ENCODE measurements at regions not wholly inside any gene's neighbourhood (a gene's known extent, or its start where the extent isn't known, plus 50 kb on each side); places are given as distances from the start of the nearest gene placed in this dataset.
A peak's percentile ranks its signal among the peaks of the same experiment; 100 is the strongest.

DNA sequence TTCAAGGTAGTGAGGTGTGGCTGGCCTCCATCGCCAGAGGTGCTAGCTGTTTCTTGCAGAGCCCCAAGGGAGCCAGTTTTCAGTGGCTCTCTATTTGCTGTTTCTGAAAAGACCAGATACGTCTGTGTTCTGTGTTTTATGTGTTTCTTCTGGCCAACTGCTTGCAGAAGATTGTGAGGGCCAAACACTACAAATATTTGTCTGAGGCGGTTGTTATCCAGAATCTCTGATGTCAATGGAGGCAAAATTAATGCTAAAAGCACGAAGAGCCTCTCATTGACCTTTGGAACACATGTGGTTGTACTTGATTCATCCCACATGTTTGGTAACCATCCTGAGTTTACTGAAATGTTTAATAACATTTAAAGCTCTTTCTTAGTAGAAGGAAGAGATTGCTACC is 113.9 kb downstream of the CT47B1 start:
- H2AFZ ChIP-seq (ENCODE audit: low read length) = no peak overlapping the region
- no peaks in the 10 kb centered on the region for H3K27me3 ChIP-seq (ENCODE audit: control insufficient read depth, insufficient read depth, low read length)
- TF ChIP-seq, protein P1, sequence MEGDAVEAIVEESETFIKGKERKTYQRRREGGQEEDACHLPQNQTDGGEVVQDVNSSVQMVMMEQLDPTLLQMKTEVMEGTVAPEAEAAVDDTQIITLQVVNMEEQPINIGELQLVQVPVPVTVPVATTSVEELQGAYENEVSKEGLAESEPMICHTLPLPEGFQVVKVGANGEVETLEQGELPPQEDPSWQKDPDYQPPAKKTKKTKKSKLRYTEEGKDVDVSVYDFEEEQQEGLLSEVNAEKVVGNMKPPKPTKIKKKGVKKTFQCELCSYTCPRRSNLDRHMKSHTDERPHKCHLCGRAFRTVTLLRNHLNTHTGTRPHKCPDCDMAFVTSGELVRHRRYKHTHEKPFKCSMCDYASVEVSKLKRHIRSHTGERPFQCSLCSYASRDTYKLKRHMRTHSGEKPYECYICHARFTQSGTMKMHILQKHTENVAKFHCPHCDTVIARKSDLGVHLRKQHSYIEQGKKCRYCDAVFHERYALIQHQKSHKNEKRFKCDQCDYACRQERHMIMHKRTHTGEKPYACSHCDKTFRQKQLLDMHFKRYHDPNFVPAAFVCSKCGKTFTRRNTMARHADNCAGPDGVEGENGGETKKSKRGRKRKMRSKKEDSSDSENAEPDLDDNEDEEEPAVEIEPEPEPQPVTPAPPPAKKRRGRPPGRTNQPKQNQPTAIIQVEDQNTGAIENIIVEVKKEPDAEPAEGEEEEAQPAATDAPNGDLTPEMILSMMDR (conservative IDR thresholded peaks at IDR 0.05 in 1 of 2, IDR thresholded peaks at IDR 0.05 in 1 of 2; ENCODE audit: low read depth in 1 of 2, low read length in 2 of 2) = no peak
- TF ChIP-seq EZH2 (IDR thresholded peaks at IDR 0.05; ENCODE audit: low read length, missing control alignments) = no peak
- peak overlapping the region; percentile 20 for H3K27ac ChIP-seq (ENCODE audit: insufficient read depth, low read length)
- no peaks in the 10 kb centered on the region for H3K9me3 ChIP-seq (ENCODE audit: control insufficient read depth, insufficient read depth, low read depth, low read length)
- H3K36me3 ChIP-seq (ENCODE audit: control insufficient read depth, insufficient read depth, low read length) = no peaks in the 10 kb centered on the region
- peak; percentile 24 to 73 for DNase-seq (ENCODE audit: low read depth in 2 of 2)
- H3K79me2 ChIP-seq (ENCODE audit: control insufficient read depth, insufficient read depth, low read length) = no peaks in the 10 kb centered on the region
- H3K9ac ChIP-seq (ENCODE audit: insufficient read depth, low read length) = no peak overlapping the region
- no peak overlapping the region for H3K4me3 ChIP-seq (replicated peaks in 1 of 4; ENCODE audit: control extremely low read depth in 1 of 4, insufficient read depth in 1 of 4, low read depth in 3 of 4, low read length in 4 of 4)
- H3K4me1 ChIP-seq (ENCODE audit: control insufficient read depth, extremely low read depth, insufficient read depth, low read length) = no peaks in the 10 kb centered on the region
- no peaks in the 10 kb centered on the region for H4K20me1 ChIP-seq (ENCODE audit: control insufficient read depth, extremely low read depth, insufficient read depth, low read length)
- no peak overlapping the region for H3K4me2 ChIP-seq (ENCODE audit: extremely low read depth, insufficient read depth, low read length)

DNA sequence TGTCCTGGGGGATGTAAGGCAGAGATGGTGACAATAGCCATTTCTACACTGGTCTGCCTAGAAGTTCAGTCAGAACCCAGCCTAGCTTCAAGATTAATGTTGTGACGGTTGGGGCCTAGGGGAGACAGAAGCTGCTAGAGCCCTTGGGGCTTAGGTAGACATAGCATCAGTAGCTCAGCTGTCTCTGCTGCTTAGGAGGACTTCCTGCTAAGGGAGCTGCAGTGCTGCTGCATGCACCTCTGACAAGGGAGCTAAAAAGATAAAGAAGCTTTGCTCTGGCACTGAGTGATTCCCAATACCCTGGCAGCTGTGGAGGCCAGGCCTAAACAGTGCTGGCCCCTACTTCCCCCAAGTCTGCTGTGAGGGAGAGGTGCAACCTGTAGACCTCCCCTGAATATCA is 116.0 kb downstream of the CT47B1 start:
- no peaks in the 10 kb centered on the region for H3K4me1 ChIP-seq (ENCODE audit: control insufficient read depth, extremely low read depth, insufficient read depth, low read length)
- H4K20me1 ChIP-seq (ENCODE audit: control insufficient read depth, extremely low read depth, insufficient read depth, low read length) = no peaks in the 10 kb centered on the region
- H3K36me3 ChIP-seq (ENCODE audit: control insufficient read depth, insufficient read depth, low read length) = no peaks in the 10 kb centered on the region
- H3K27me3 ChIP-seq (ENCODE audit: control insufficient read depth, insufficient read depth, low read length) = no peaks in the 10 kb centered on the region
- no peak overlapping the region for H3K4me3 ChIP-seq (replicated peaks in 1 of 4; ENCODE audit: control extremely low read depth in 1 of 4, insufficient read depth in 1 of 4, low read depth in 3 of 4, low read length in 4 of 4)
- no peak overlapping the region for H3K4me2 ChIP-seq (ENCODE audit: extremely low read depth, insufficient read depth, low read length)
- no peak overlapping the region for H3K27ac ChIP-seq (ENCODE audit: insufficient read depth, low read length)
- no peak overlapping the region for H2AFZ ChIP-seq (ENCODE audit: low read length)
- H3K79me2 ChIP-seq (ENCODE audit: control insufficient read depth, insufficient read depth, low read length) = no peaks in the 10 kb centered on the region
- no peak for DNase-seq (ENCODE audit: low read depth in 2 of 2)
- no peak for TF ChIP-seq EZH2 (IDR thresholded peaks at IDR 0.05; ENCODE audit: low read length, missing control alignments)
- TF ChIP-seq, protein P1 (conservative IDR thresholded peaks at IDR 0.05 in 1 of 2, IDR thresholded peaks at IDR 0.05 in 1 of 2; ENCODE audit: low read depth in 1 of 2, low read length in 2 of 2) = no peak
- H3K9me3 ChIP-seq (ENCODE audit: control insufficient read depth, insufficient read depth, low read depth, low read length) = no peaks in the 10 kb centered on the region
- H3K9ac ChIP-seq (ENCODE audit: insufficient read depth, low read length) = no peak overlapping the region

DNA sequence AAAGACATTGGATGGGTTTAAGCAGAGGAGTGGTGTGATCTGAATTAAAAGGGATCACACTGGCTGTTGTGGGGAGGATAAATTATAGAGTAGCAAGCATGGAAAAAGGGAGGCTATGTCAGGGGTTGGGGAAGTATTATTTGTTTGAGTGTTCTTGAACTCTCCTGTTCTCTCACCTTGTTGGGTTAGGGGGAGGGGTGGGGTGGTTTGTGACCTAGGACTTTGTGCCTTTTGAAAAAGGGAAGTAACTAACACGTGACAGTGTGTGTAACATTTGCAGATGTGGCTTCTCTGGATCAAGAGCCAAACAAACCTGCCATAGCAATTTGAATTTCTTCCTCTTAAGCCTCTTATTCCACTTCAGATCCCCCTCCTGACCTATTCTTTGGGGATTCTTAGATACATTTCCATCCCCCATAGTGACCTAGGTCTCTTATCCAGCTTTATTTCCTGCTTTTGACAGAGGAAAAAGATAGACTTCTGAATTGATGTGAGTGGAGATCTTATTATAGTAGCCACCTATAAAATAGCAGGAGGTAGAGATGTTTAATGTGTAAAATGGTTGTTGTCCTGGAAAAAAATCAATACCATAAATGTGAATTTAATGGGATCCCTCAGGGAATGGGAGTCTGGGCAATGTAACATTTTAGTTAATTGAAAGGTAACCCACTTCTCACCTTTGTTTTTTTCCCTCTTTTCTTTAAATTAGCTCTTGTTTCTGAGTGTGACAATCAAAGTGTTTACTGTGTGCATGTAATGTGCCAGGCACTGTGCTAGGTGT is 120.4 kb downstream of the CT47B1 start:
- no peaks in the 10 kb centered on the region for H3K9me3 ChIP-seq (ENCODE audit: control insufficient read depth, insufficient read depth, low read depth, low read length)
- H4K20me1 ChIP-seq (ENCODE audit: control insufficient read depth, extremely low read depth, insufficient read depth, low read length) = no peaks in the 10 kb centered on the region
- TF ChIP-seq, protein P1 (conservative IDR thresholded peaks at IDR 0.05 in 1 of 2, IDR thresholded peaks at IDR 0.05 in 1 of 2; ENCODE audit: low read depth in 1 of 2, low read length in 2 of 2) = no peak
- TF ChIP-seq EZH2 (IDR thresholded peaks at IDR 0.05; ENCODE audit: low read length, missing control alignments) = no peak

More for the DNA sequence above, 120.4 kb downstream of the CT47B1 start:
- no peak overlapping the region for H3K9ac ChIP-seq (ENCODE audit: insufficient read depth, low read length)
- H3K27me3 ChIP-seq (ENCODE audit: control insufficient read depth, insufficient read depth, low read length) = no peaks in the 10 kb centered on the region
- DNase-seq (ENCODE audit: low read depth in 2 of 2) = no peak
- no peak overlapping the region for H3K27ac ChIP-seq (ENCODE audit: insufficient read depth, low read length)
- no peak overlapping the region for H3K4me3 ChIP-seq (replicated peaks in 1 of 4; ENCODE audit: control extremely low read depth in 1 of 4, insufficient read depth in 1 of 4, low read depth in 3 of 4, low read length in 4 of 4)
- no peak overlapping the region for H2AFZ ChIP-seq (ENCODE audit: low read length)
- H3K36me3 ChIP-seq (ENCODE audit: control insufficient read depth, insufficient read depth, low read length) = no peaks in the 10 kb centered on the region
- H3K4me2 ChIP-seq (ENCODE audit: extremely low read depth, insufficient read depth, low read length) = no peak overlapping the region
- H3K79me2 ChIP-seq (ENCODE audit: control insufficient read depth, insufficient read depth, low read length) = no peaks in the 10 kb centered on the region
- H3K4me1 ChIP-seq (ENCODE audit: control insufficient read depth, extremely low read depth, insufficient read depth, low read length) = no peaks in the 10 kb centered on the region
